AG10803 (cell line): ENCODE measurements at regions not wholly inside any gene's neighbourhood (a gene's known extent, or its start where the extent isn't known, plus 50 kb on each side); places are given as distances from the start of the nearest gene placed in this dataset.

Experiments used
- DNase-seq: peaks from one replicate; pipeline ENCODE4 v3.0.0; 2010; ENCODE audit warnings: low read depth
- H3K4me3 ChIP-seq: 2 replicates; pipeline ENCODE4 v1.5.1; 2011; ENCODE audit warnings: mild to moderate bottlenecking, low read length, control low read depth
- TF ChIP-seq, protein P1 (sequence below): conservative IDR thresholded peaks from 2 replicates; pipeline ENCODE4 v1.5.1; 2011; ENCODE audit warnings: mild to moderate bottlenecking, low read length, control low read depth, inconsistent platforms

DNA sequence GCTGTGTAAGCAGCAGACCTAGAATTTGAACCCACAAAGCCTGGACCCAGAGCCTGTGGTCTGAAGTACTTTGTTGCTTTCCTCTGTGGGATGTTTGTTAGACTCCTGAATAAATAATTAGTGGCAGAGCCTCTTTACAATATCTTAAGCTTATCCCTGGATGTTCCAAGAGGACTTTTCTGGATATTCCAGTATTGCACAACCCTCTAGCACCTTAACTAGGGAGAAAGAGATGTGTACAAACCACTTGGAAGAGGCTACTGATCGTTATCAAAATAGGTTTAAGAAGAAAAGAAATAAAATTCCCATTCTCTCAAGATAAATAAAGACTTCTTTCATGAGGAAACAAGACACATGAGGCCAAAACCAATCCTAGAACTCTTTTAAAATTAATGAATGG lies 632.4 kb downstream of the CDH11 start:
- DNase-seq, result no peak
- TF ChIP-seq, protein P1, sequence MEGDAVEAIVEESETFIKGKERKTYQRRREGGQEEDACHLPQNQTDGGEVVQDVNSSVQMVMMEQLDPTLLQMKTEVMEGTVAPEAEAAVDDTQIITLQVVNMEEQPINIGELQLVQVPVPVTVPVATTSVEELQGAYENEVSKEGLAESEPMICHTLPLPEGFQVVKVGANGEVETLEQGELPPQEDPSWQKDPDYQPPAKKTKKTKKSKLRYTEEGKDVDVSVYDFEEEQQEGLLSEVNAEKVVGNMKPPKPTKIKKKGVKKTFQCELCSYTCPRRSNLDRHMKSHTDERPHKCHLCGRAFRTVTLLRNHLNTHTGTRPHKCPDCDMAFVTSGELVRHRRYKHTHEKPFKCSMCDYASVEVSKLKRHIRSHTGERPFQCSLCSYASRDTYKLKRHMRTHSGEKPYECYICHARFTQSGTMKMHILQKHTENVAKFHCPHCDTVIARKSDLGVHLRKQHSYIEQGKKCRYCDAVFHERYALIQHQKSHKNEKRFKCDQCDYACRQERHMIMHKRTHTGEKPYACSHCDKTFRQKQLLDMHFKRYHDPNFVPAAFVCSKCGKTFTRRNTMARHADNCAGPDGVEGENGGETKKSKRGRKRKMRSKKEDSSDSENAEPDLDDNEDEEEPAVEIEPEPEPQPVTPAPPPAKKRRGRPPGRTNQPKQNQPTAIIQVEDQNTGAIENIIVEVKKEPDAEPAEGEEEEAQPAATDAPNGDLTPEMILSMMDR, result no peak

DNA sequence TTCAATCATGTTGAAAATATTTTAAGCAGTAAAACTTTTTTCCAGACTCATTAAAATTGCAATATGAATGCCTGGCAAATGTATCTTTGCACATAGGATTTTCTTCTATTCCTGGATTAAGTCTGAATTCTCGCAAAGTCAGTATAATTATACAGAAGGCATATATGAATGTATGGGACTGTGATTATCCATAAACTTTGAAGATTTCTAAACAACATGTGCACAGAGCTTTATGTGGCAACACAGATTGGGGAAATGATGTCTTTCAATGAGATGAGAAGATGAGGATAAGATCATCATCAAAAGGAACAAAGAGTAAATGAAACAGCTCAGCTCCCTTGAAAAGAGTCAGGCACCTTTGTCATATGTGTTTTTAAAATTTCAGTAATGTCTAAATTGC lies 635.3 kb downstream of the CDH11 start:
- TF ChIP-seq, protein P1, result no peak
- DNase-seq, result no peak
- no peak overlapping the region for H3K4me3 ChIP-seq

More for the DNA sequence above, 632.4 kb downstream of the CDH11 start:
- no peak overlapping the region for H3K4me3 ChIP-seq

- no peak for DNase-seq
- no peak overlapping the region for H3K4me3 ChIP-seq
- TF ChIP-seq, protein P1, result no peak
These were observed 640.4 kb downstream of the CDH11 start for GRCh38 chr16:64481497-64481896.

GRCh38 chr16:64478252-64478906 lies 643.5 kb downstream of the CDH11 start:
- no peak overlapping the region for H3K4me3 ChIP-seq
- TF ChIP-seq, protein P1, result no peak
- DNase-seq, result peak; percentile 85

DNA sequence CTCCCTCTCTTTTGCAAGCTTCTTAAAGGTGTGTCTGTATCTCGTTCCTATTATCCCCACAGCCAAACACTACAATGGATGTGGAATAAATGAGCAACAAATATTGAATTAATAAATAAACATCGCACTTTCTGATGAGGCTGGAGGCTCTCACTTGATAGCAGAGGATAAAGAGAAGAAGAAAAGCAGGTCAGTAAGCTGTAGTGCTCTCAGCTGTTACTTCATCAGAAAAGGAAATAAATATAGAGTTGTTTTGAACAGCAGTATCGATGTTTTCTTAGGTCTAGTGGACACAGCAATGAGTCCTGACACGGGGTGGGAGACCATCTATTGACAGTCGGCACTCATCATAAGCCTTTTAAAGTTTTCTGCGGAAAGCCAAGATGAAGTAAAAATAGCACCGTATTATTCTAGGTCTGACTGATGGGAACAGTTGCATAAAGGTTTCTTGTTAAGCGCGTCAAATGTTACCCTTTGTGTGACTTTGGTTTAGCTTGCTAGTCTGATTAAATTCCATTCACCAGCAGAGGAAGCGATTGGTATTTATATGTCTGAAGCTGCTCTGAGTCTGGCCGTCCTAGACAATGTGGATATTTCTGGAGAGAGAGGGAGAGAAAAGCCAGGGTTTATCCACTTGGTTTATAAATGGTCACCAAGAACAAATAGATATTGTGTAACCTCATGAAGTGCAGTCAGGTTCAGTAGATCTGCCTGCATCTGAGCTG lies 646.1 kb downstream of the CDH11 start:
- TF ChIP-seq, protein P1, result no peak
- DNase-seq, result peak; percentile 29

DNA sequence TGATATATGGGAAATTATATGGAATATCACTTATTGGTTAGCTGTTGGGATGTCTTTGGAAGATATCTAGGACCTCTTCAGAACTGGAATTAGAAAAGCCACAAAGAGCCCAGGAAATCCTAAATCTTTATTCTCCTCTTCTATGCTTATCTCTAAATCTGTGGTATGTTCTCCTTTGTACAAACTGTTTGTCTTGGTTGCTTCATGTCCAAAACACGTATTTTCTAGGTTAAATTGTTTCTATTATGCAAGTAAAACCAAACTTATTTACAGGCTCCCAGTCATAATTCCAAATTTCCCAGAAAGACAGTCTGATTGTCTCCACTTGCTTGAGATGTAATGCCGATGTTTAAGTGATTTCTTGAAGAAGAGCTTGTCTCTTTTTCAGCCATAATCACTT lies 650.9 kb downstream of the CDH11 start:
- DNase-seq, result no peak
- TF ChIP-seq, protein P1, result no peak
- no peak overlapping the region for H3K4me3 ChIP-seq

More for the DNA sequence above, 646.1 kb downstream of the CDH11 start:
- H3K4me3 ChIP-seq, result no peak overlapping the region
